ENCODE measurements at regions not wholly inside any gene's neighbourhood (a gene's known extent, or its start where the extent isn't known, plus 50 kb on each side); places are given as distances from the start of the nearest gene placed in this dataset.

GRCh38 chrX:16394290-16394689 is 227.0 kb downstream of the MAGEB17 start:
- DNase-seq = no peak
- no peak for TF ChIP-seq CTCF (IDR thresholded peaks at IDR 0.05)
- no peaks in the 10 kb centered on the region for H3K4me1 ChIP-seq
- H3K36me3 ChIP-seq = no peaks in the 10 kb centered on the region
- intact Hi-C loops (cut with DNase I; ENCODE audit: low total_unique reads) = no loop called here
- H3K27me3 ChIP-seq = no peaks in the 10 kb centered on the region
- no peaks in the 10 kb centered on the region for H3K9me3 ChIP-seq
- H3K4me3 ChIP-seq = no peak overlapping the region
- H3K27ac ChIP-seq = no peak overlapping the region

- Histone ChIP-seq H3K27ac (no peak overlapping the region), H3K27me3 (no peaks in the 10 kb centered on the region), H3K4me1 (no peaks in the 10 kb centered on the region), H3K4me3 (no peak overlapping the region), H3K36me3 (no peaks in the 10 kb centered on the region), H3K9me3 (no peaks in the 10 kb centered on the region)
- no peak for DNase-seq
- TF ChIP-seq CTCF (IDR thresholded peaks at IDR 0.05) = no peak
- intact Hi-C loops (cut with DNase I; ENCODE audit: low total_unique reads) = no loop called here
These were observed 236.5 kb downstream of the MAGEB17 start for GRCh38 chrX:16403808-16404207.

DNA sequence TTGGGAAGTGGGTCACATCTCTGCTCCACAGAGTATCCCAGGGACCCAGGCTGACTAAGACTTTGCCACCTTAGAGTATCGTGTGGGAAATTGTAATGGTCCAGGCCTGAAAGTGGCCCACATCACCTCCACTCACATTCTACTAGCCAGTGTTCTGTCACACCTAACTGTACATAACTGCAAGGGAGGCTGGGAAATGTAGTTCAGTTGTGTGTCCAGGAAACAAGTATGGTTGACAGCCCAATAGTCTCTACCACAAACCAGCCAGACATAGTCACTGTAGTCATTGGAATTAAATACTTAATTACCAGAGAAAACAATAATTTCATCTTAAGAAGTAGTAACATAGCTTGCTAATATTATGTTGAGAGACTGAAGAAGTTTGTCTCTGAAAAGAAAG is 233.4 kb upstream of the S100G start:
- DNase-seq = no peak
- H3K27ac ChIP-seq = no peak overlapping the region
- H3K4me3 ChIP-seq = no peak overlapping the region
- no peaks in the 10 kb centered on the region for H3K36me3 ChIP-seq
- H3K9me3 ChIP-seq = peaks cover 0 to 10% (median 5%) of the 10 kb centered on the region in 3 donors
- no peak for TF ChIP-seq CTCF (IDR thresholded peaks at IDR 0.05)
- H3K4me1 ChIP-seq = no peaks in the 10 kb centered on the region
- intact Hi-C loops (cut with DNase I; ENCODE audit: low total_unique reads) = no loop called here
- no peaks in the 10 kb centered on the region for H3K27me3 ChIP-seq

DNA sequence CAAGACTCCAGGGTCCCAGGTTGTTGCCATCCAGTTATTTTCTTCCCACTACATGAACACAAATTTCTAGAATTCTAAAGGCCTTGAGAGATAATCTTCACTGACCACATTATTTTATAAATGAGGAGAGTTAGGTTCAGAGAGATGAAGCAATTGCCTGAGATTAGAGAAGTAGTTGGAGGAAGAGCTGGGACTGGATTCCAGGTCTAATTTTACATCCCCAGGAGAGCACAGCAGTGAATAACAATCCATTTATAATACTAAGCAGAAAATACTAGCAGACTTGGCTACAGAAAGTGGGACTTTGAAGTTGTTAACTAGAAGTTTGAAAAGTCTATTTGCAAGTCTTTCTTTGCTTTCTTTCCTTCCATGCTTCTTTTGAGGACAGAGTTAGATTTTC is 231.3 kb upstream of the S100G start:
- Histone ChIP-seq H3K27me3 (no peaks in the 10 kb centered on the region), H3K4me1 (no peaks in the 10 kb centered on the region), H3K4me3 (no peak overlapping the region), H3K36me3 (no peaks in the 10 kb centered on the region), H3K27ac (no peak overlapping the region), H3K9me3 (peaks cover 0 to 10% (median 5%) of the 10 kb centered on the region in 3 donors)
- no peak for TF ChIP-seq CTCF (IDR thresholded peaks at IDR 0.05)
- intact Hi-C loops (cut with DNase I; ENCODE audit: low total_unique reads) = no loop called here
- DNase-seq = no peak

- Histone ChIP-seq H3K4me3 (no peak overlapping the region), H3K27me3 (no peaks in the 10 kb centered on the region), H3K36me3 (no peaks in the 10 kb centered on the region), H3K4me1 (no peaks in the 10 kb centered on the region), H3K27ac (no peak overlapping the region), H3K9me3 (no peaks in the 10 kb centered on the region)
- DNase-seq = no peak
- TF ChIP-seq CTCF (IDR thresholded peaks at IDR 0.05) = no peak
- intact Hi-C loops (cut with DNase I; ENCODE audit: low total_unique reads) = no loop called here
These were observed 222.3 kb upstream of the S100G start for GRCh38 chrX:16427668-16428067.

GRCh38 chrX:16429406-16429805 is 220.6 kb upstream of the S100G start:
- Histone ChIP-seq H3K4me3 (no peak overlapping the region), H3K4me1 (no peaks in the 10 kb centered on the region), H3K27me3 (no peaks in the 10 kb centered on the region), H3K9me3 (no peaks in the 10 kb centered on the region), H3K27ac (no peak overlapping the region), H3K36me3 (no peaks in the 10 kb centered on the region)
- no peak for TF ChIP-seq CTCF (IDR thresholded peaks at IDR 0.05)
- intact Hi-C loops (cut with DNase I; ENCODE audit: low total_unique reads) = no loop called here
- DNase-seq = no peak

All from tibial artery (tissue), 4 donors.